Esophagus squamous epithelium (tissue), 5 donors: ENCODE measurements at regions not wholly inside any gene's neighbourhood (a gene's known extent, or its start where the extent isn't known, plus 50 kb on each side); places are given as distances from the start of the nearest gene placed in this dataset.

Source experiments
- DNase-seq: peaks from one replicate; lab custom pipeline; 2025; lab: John Stamatoyannopoulos, UW
- H3K27ac ChIP-seq, 4 donors: fragments of 200-600 bp; sonication (generic); one replicate each; pipeline ENCODE4 v1.5.1; 2016 to 2019; ENCODE audit warnings: mild to moderate bottlenecking in 1 of 4
- H3K27me3 ChIP-seq, 4 donors: fragments of 200-600 bp; sonication (generic); 1 replicate in 3 of 4; 2 replicates in 1 of 4; pipeline versions ENCODE4 v1.5.1 to v1.6.0; 2017 to 2021; ENCODE audit warnings: antibody characterized with exemption in 1 of 4
- H3K36me3 ChIP-seq, 3 donors: fragments of 200-600 bp; sonication (generic); one replicate each; pipeline ENCODE4 v1.5.1; 2016 to 2019
- H3K4me1 ChIP-seq, 3 donors: fragments of 200-600 bp; sonication (generic); one replicate each; pipeline ENCODE4 v1.5.1; 2017 to 2019
- H3K4me3 ChIP-seq, 4 donors: fragments of 200-600 bp; sonication (generic); 1 replicate in 3 of 4; 2 replicates in 1 of 4; pipeline ENCODE4 v1.5.1; 2016 to 2019; ENCODE audit warnings: mild to moderate bottlenecking in 2 of 4, moderate library complexity in 1 of 4
- H3K9me3 ChIP-seq, 3 donors: fragments of 200-600 bp; sonication (generic); one replicate each; pipeline ENCODE4 v1.5.1; 2016 to 2019
- CTCF ChIP-seq, 6 experiments: fragments of 450-650 bp in 4 of 6; fragments of 200-600 bp in 2 of 6; sonication (generic) in 2 of 6; IDR thresholded peaks; one replicate each; pipeline ENCODE4 v1.5.1; 2016 to 2019; ENCODE audit warnings: antibody characterized with exemption in 6 of 6, mild to moderate bottlenecking in 4 of 6, moderate library complexity in 4 of 6
- POLR2A ChIP-seq, 4 donors: fragments of 450-650 bp; IDR thresholded peaks; one replicate each; pipeline ENCODE4 v1.6.1; 2017; ENCODE audit warnings: antibody characterized with exemption in 4 of 4, mild to moderate bottlenecking in 4 of 4, moderate library complexity in 3 of 4
- WGBS, 2 donors: methylation state at CpG; one replicate each; pipeline ENCODE4 v1.1.5; 2018; 5-methylcytosine and 5-hydroxymethylcytosine counted together
- intact Hi-C: fragments of 100-400 bp; cut with DNase I; formaldehyde crosslinking; loops from one replicate; pipeline ENCODE4 v1.15.0; 2022
- donor health status: DM: yes; HTN: yes; CAD: no.

DNA sequence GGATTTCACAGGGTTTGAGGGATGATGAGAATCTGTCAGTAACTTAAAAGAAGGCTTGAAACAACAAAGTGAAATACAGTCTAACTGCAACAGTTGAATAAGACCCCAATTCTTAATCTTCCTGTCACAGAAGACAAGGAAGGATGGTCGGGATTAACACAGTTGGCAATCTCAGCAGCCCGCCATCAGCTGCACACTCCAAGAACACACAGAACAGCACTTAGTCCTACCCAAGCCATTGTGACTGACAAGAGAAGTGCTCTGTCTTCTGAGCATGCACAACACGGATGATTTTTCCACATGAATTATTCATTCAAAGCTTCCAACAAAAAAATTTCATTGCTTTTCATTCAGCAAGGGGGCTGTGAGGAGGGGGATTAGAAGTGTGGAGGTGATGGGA lies 576.1 kb downstream of the TLE4 start:
- DNase-seq: no peak
- Histone ChIP-seq H3K9me3 (no peaks in the 10 kb centered on the region), H3K27me3 (no peaks in the 10 kb centered on the region), H3K4me1 (no peaks in the 10 kb centered on the region), H3K36me3 (no peaks in the 10 kb centered on the region), H3K4me3 (no peak overlapping the region), H3K27ac (no peak overlapping the region)
- TF ChIP-seq POLR2A (IDR thresholded peaks at IDR 0.05) (no peak), CTCF (IDR thresholded peaks at IDR 0.05) (no peak)
- intact Hi-C loops: no loop called here
- 67 to 68% methylated on average over 3 of the region's 3 CpGs for WGBS, 2 donors

DNA sequence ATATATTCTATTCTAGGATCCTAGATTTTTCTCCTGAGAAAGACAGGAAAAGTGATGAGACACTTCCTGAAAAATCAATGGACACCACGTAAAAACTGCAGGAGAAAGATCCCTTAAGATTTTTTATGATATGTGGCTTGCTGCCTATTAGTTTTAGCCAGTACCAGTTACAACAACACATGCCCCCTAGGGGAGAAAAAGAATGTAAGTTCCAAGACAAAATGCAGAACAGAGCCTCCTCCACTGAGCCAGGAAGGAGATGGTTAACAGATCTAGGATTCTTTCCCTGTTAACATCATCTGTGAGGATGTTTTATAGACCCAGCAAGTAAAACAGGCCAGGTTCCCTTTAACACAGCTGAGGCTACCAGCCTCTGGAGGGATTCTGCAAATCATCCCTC lies 574.7 kb downstream of the TLE4 start:
- no peak for TF ChIP-seq POLR2A (IDR thresholded peaks at IDR 0.05)
- peak in 1 of 6 experiments; percentile 22 for TF ChIP-seq CTCF (IDR thresholded peaks at IDR 0.05)
- no peaks in the 10 kb centered on the region for H3K9me3 ChIP-seq
- no peaks in the 10 kb centered on the region for H3K4me1 ChIP-seq
- H3K27ac ChIP-seq: no peak overlapping the region
- H3K36me3 ChIP-seq: no peaks in the 10 kb centered on the region
- no peak for DNase-seq
- 29 to 31% methylated on average over 1 of the region's 1 CpG for WGBS, 2 donors
- intact Hi-C loops: no loop called here
- no peak overlapping the region for H3K4me3 ChIP-seq
- no peaks in the 10 kb centered on the region for H3K27me3 ChIP-seq

- no peaks in the 10 kb centered on the region for H3K9me3 ChIP-seq
- H3K36me3 ChIP-seq: no peaks in the 10 kb centered on the region
- no peaks in the 10 kb centered on the region for H3K27me3 ChIP-seq
- TF ChIP-seq CTCF (IDR thresholded peaks at IDR 0.05): no peak
- TF ChIP-seq POLR2A (IDR thresholded peaks at IDR 0.05): no peak
- no peak overlapping the region for H3K27ac ChIP-seq
- 75 to 86% methylated on average over 2 of the region's 2 CpGs for WGBS, 2 donors
- no peak for DNase-seq
- intact Hi-C loops: no loop called here
- no peaks in the 10 kb centered on the region for H3K4me1 ChIP-seq
- no peak overlapping the region for H3K4me3 ChIP-seq
These were observed 573.1 kb downstream of the TLE4 start for GRCh38 chr9:80144856-80145255.

DNA sequence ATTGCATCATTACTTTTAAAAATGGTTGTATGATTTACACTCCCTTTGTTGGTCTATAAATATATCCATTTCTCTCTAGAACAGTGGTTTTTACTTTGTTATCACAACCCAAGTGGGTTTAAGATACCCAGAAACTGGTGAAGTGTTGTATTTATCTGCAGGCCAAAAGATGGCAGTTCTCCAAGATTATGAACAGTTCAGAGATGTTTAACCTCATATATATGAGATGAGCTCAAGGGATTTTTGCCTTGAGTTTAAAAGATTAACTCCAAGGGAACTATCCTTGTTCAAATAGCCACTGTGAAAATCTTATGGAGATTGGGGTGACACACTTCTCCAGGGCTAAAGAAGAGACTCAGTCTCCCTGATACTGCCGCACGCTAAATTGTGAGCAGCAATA lies 572.6 kb downstream of the TLE4 start:
- H3K4me1 ChIP-seq: no peaks in the 10 kb centered on the region
- intact Hi-C loops: no loop called here

GRCh38 chr9:80143899-80144298 lies 572.1 kb downstream of the TLE4 start:
- Histone ChIP-seq H3K36me3 (no peaks in the 10 kb centered on the region), H3K4me1 (no peaks in the 10 kb centered on the region), H3K27ac (no peak overlapping the region), H3K9me3 (no peaks in the 10 kb centered on the region), H3K4me3 (no peak overlapping the region), H3K27me3 (no peaks in the 10 kb centered on the region)
- intact Hi-C loops: no loop called here
- TF ChIP-seq POLR2A (IDR thresholded peaks at IDR 0.05) (no peak), CTCF (IDR thresholded peaks at IDR 0.05) (no peak)
- no peak for DNase-seq
- 77 to 83% methylated on average over 3 of the region's 3 CpGs for WGBS, 2 donors

More for the DNA sequence above, 572.6 kb downstream of the TLE4 start:
- H3K4me3 ChIP-seq: no peak overlapping the region
- no peak for DNase-seq
- 94 to 100% methylated on average over 2 of the region's 2 CpGs for WGBS, 2 donors
- no peak overlapping the region for H3K27ac ChIP-seq
- H3K36me3 ChIP-seq: no peaks in the 10 kb centered on the region
- TF ChIP-seq CTCF (IDR thresholded peaks at IDR 0.05): no peak
- no peak for TF ChIP-seq POLR2A (IDR thresholded peaks at IDR 0.05)
- H3K9me3 ChIP-seq: no peaks in the 10 kb centered on the region
- H3K27me3 ChIP-seq: no peaks in the 10 kb centered on the region
